ENCODE measurements at regions not wholly inside any gene's neighbourhood (a gene's known extent, or its start where the extent isn't known, plus 50 kb on each side); places are given as distances from the start of the nearest gene placed in this dataset.

- H3K36me3 ChIP-seq, result no peaks in the 10 kb centered on the region
- no peaks in the 10 kb centered on the region for H3K9me3 ChIP-seq
- TF ChIP-seq CTCF (IDR thresholded peaks at IDR 0.05) (no peak), POLR2A (IDR thresholded peaks at IDR 0.05) (no peak), EP300 (IDR thresholded peaks at IDR 0.05) (no peak), POLR2AphosphoS5 (IDR thresholded peaks at IDR 0.05) (no peak)
- H3K4me1 ChIP-seq, result peaks cover 0 to 5% (median 0%) of the 10 kb centered on the region in 4 donors
- DNase-seq, result no peak
- WGBS, 2 donors, result 88 to 94% methylated on average over 4 of the region's 4 CpGs
- H3K27me3 ChIP-seq, result no peaks in the 10 kb centered on the region
- no peak overlapping the region for H3K27ac ChIP-seq
- intact Hi-C loops (cut with DNase I), result no loop called here
- H3K4me3 ChIP-seq, result no peak overlapping the region
Measured at GRCh38 chr13:90713441-90714133, 633.9 kb upstream of the MIR17HG start.

GRCh38 chr13:90715485-90715884, 632.0 kb upstream of the MIR17HG start:
- no peaks in the 10 kb centered on the region for H3K36me3 ChIP-seq
- intact Hi-C loops (cut with DNase I), result no loop called here

GRCh38 chr13:90717451-90717936, 630.0 kb upstream of the MIR17HG start:
- Histone ChIP-seq H3K4me3 (no peak overlapping the region), H3K9me3 (no peaks in the 10 kb centered on the region), H3K36me3 (no peaks in the 10 kb centered on the region), H3K27ac (no peak overlapping the region), H3K27me3 (no peaks in the 10 kb centered on the region), H3K4me1 (peaks cover 0 to 5% (median 0%) of the 10 kb centered on the region in 4 donors)
- DNase-seq, result no peak
- WGBS, 2 donors, result 22 to 47% methylated on average over 3 of the region's 3 CpGs
- intact Hi-C loops (cut with DNase I), result no loop called here
- TF ChIP-seq POLR2AphosphoS5 (IDR thresholded peaks at IDR 0.05), result no peak

More at GRCh38 chr13:90715485-90715884, 632.0 kb upstream of the MIR17HG start:
- Histone ChIP-seq H3K4me1 (peaks cover 0 to 5% (median 0%) of the 10 kb centered on the region in 4 donors), H3K9me3 (no peaks in the 10 kb centered on the region), H3K4me3 (no peak overlapping the region), H3K27me3 (no peaks in the 10 kb centered on the region), H3K27ac (no peak overlapping the region)
- no peak for TF ChIP-seq POLR2AphosphoS5 (IDR thresholded peaks at IDR 0.05)
- TF ChIP-seq POLR2A (IDR thresholded peaks at IDR 0.05), result no peak
- TF ChIP-seq CTCF (IDR thresholded peaks at IDR 0.05), result no peak
- TF ChIP-seq EP300 (IDR thresholded peaks at IDR 0.05), result no peak
- no peak for DNase-seq
- WGBS, 2 donors, result 82 to 88% methylated on average over 1 of the region's 1 CpG

GRCh38 chr13:90719461-90719860, 628.0 kb upstream of the MIR17HG start:
- no peak overlapping the region for H3K27ac ChIP-seq
- H3K36me3 ChIP-seq, result no peaks in the 10 kb centered on the region
- no peaks in the 10 kb centered on the region for H3K9me3 ChIP-seq
- intact Hi-C loops (cut with DNase I), result no loop called here
- TF ChIP-seq CTCF (IDR thresholded peaks at IDR 0.05) (no peak), EP300 (IDR thresholded peaks at IDR 0.05) (no peak), POLR2A (IDR thresholded peaks at IDR 0.05) (no peak), POLR2AphosphoS5 (IDR thresholded peaks at IDR 0.05) (no peak)
- H3K4me1 ChIP-seq, result peaks cover 0 to 5% (median 0%) of the 10 kb centered on the region in 4 donors
- H3K27me3 ChIP-seq, result no peaks in the 10 kb centered on the region
- H3K4me3 ChIP-seq, result no peak overlapping the region
- 87 to 91% methylated on average over 3 of the region's 3 CpGs for WGBS, 2 donors
- DNase-seq, result no peak

GRCh38 chr13:90721937-90722336, 625.5 kb upstream of the MIR17HG start:
- Histone ChIP-seq H3K4me1 (peaks cover 0 to 5% (median 0%) of the 10 kb centered on the region in 4 donors), H3K9me3 (no peaks in the 10 kb centered on the region), H3K27me3 (no peaks in the 10 kb centered on the region), H3K36me3 (no peaks in the 10 kb centered on the region), H3K27ac (no peak overlapping the region), H3K4me3 (no peak overlapping the region)
- 56% methylated on average over 3 of the region's 3 CpGs for WGBS, 2 donors
- no peak for TF ChIP-seq CTCF (IDR thresholded peaks at IDR 0.05)
- TF ChIP-seq POLR2AphosphoS5 (IDR thresholded peaks at IDR 0.05), result no peak
- no peak for TF ChIP-seq EP300 (IDR thresholded peaks at IDR 0.05)
- no peak for TF ChIP-seq POLR2A (IDR thresholded peaks at IDR 0.05)
- intact Hi-C loops (cut with DNase I), result no loop called here
- DNase-seq, result no peak

Data from sigmoid colon (tissue), 6 donors.